ENCODE measurements at regions not wholly inside any gene's neighbourhood (a gene's known extent, or its start where the extent isn't known, plus 50 kb on each side); places are given as distances from the start of the nearest gene placed in this dataset.

GRCh38 chr6:170110201-170111140 lies 180.4 kb downstream of the DLL1 start:
- no peak for FAIRE-seq

GRCh38 chr6:170108890-170109587 lies 181.8 kb downstream of the DLL1 start:
- FAIRE-seq: no peak

- no peak for FAIRE-seq
These were observed 182.4 kb downstream of the DLL1 start for GRCh38 chr6:170108456-170108855.

- FAIRE-seq: no peak
These were observed 183.2 kb downstream of the DLL1 start for GRCh38 chr6:170107606-170108222.

- FAIRE-seq: no peak
These were observed 183.9 kb downstream of the DLL1 start for GRCh38 chr6:170106906-170107525.

GRCh38 chr6:170102582-170103481 lies 188.0 kb downstream of the DLL1 start:
- no peak for FAIRE-seq

- FAIRE-seq: no peak
These were observed 188.8 kb downstream of the DLL1 start for GRCh38 chr6:170102038-170102437.

- no peak for FAIRE-seq
These were observed 189.4 kb downstream of the DLL1 start for GRCh38 chr6:170101281-170102035.

GRCh38 chr6:170100046-170100445 lies 190.8 kb downstream of the DLL1 start:
- FAIRE-seq: no peak

GRCh38 chr6:170099387-170099786 lies 191.5 kb downstream of the DLL1 start:
- FAIRE-seq: no peak

GRCh38 chr6:170098428-170099170 lies 192.3 kb downstream of the DLL1 start:
- no peak for FAIRE-seq

- FAIRE-seq: no peak
These were observed 193.1 kb downstream of the DLL1 start for GRCh38 chr6:170097505-170098427.

GRCh38 chr6:170096803-170097504 lies 193.9 kb downstream of the DLL1 start:
- FAIRE-seq: no peak

- FAIRE-seq: no peak
These were observed 194.6 kb downstream of the DLL1 start for GRCh38 chr6:170096191-170096802.

- no peak for FAIRE-seq
These were observed 195.5 kb downstream of the DLL1 start for GRCh38 chr6:170095273-170095981.

- FAIRE-seq: no peak
These were observed 196.1 kb downstream of the DLL1 start for GRCh38 chr6:170094686-170095272.
